ENCODE measurements at regions not wholly inside any gene's neighbourhood (a gene's known extent, or its start where the extent isn't known, plus 50 kb on each side); places are given as distances from the start of the nearest gene placed in this dataset.

DNA sequence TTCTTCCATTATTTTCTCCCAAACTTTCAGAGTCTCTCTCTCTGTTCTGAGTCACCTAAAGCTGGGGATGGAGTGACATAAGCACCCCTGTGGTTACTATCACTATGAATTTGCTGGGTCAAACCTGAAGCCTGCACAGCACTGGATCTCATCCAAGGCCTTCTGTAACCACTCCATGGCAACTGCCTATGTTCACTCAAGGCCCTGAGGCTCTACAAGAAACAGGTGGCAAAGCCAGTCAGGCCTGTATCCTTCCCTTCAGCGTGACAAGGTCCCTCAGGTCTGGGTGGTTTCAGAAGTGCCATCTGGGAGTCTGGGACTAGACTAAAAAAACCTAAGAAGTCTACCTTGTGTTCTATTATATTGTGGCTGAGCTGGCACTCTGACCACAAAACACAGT is 1278.8 kb upstream of the EYS start:
- Histone ChIP-seq H3K9ac (ENCODE audit: low read length) (no peak overlapping the region), H3K36me3 (ENCODE audit: control insufficient read depth, insufficient read depth, low read length, severe bottlenecking) (no peaks in the 10 kb centered on the region), H3K27me3 (replicated peaks; ENCODE audit: control insufficient read depth, insufficient read depth, low read length) (no peaks in the 10 kb centered on the region), H3K4me3 (ENCODE audit: low read length) (no peak overlapping the region), H3K9me3 (ENCODE audit: control insufficient read depth, low read length) (peaks cover 5% of the 10 kb centered on the region), H3K4me1 (ENCODE audit: control insufficient read depth, insufficient read depth, low read length) (no peaks in the 10 kb centered on the region)
- DNase-seq (ENCODE audit: low read depth): no peak

DNA sequence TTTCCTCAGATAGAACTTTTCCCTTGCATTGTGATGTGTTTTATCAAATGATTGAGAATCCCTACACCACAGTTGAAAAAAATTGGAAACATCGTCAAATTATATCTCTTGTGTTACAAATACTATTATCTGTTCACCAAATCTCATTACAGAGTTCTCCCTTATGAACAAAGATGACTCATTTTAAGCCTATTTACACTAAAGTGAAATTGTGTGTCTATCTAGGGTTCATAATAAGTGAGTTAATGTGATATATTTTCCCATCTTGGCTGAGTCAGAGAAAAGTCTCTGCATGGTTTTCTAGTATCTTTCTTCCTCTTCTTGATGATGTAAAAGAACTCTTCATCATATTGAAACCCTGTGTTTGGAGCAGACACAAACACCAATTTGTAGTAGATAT is 1263.3 kb upstream of the EYS start:
- no peaks in the 10 kb centered on the region for H3K36me3 ChIP-seq (ENCODE audit: control insufficient read depth, insufficient read depth, low read length, severe bottlenecking)
- no peak overlapping the region for H3K4me3 ChIP-seq (ENCODE audit: low read length)
- DNase-seq (ENCODE audit: low read depth): no peak
- no peak overlapping the region for H3K9ac ChIP-seq (ENCODE audit: low read length)
- H3K27me3 ChIP-seq (replicated peaks; ENCODE audit: control insufficient read depth, insufficient read depth, low read length): no peaks in the 10 kb centered on the region
- peaks cover 2% of the 10 kb centered on the region for H3K9me3 ChIP-seq (ENCODE audit: control insufficient read depth, low read length)
- no peaks in the 10 kb centered on the region for H3K4me1 ChIP-seq (ENCODE audit: control insufficient read depth, insufficient read depth, low read length)

DNA sequence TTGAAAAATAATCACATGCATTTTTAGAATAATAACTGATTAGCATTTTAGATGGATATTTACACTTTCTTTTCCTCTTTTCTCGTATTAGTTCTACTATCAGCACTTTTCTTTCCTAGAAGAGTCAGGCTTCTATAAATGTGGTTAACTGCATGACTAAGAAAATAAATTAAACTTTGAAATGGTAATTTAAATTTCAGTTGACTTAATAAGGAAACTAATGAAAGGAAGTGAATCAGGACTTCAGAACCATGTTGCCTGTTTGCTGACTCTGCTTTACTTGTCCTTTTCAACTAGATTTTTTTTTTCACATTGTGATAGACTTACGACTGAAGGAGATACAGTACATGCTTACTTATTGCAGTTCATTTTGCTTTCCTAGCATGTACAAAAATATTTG is 1258.2 kb upstream of the EYS start:
- Histone ChIP-seq H3K27me3 (replicated peaks; ENCODE audit: control insufficient read depth, insufficient read depth, low read length) (no peaks in the 10 kb centered on the region), H3K4me1 (ENCODE audit: control insufficient read depth, insufficient read depth, low read length) (no peaks in the 10 kb centered on the region), H3K36me3 (ENCODE audit: control insufficient read depth, insufficient read depth, low read length, severe bottlenecking) (no peaks in the 10 kb centered on the region), H3K9me3 (ENCODE audit: control insufficient read depth, low read length) (peaks cover 2% of the 10 kb centered on the region), H3K9ac (ENCODE audit: low read length) (no peak overlapping the region), H3K4me3 (ENCODE audit: low read length) (no peak overlapping the region)
- DNase-seq (ENCODE audit: low read depth): no peak

DNA sequence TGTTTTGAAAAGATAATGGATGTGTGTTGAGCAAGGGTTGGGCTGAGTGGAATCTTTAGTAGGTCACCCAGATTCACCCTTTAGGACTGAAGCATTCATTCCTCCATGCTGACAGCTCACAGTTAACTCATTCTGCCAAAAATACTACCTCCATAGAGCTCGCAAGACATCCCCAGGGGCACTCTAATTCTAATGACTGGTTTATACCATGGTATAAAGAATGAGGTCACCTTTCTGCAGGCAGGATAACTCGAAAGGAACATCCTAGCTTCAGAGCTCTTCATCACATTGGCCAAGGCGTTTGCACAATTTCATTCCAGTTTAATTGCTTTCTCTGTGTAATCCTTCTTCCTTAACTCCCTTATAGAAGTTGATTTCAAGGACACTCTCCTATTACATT is 1257.2 kb upstream of the EYS start:
- H3K4me3 ChIP-seq (ENCODE audit: low read length): no peak overlapping the region
- no peaks in the 10 kb centered on the region for H3K36me3 ChIP-seq (ENCODE audit: control insufficient read depth, insufficient read depth, low read length, severe bottlenecking)
- peaks cover 2% of the 10 kb centered on the region for H3K9me3 ChIP-seq (ENCODE audit: control insufficient read depth, low read length)
- H3K4me1 ChIP-seq (ENCODE audit: control insufficient read depth, insufficient read depth, low read length): no peaks in the 10 kb centered on the region
- no peak overlapping the region for H3K9ac ChIP-seq (ENCODE audit: low read length)
- DNase-seq (ENCODE audit: low read depth): no peak
- H3K27me3 ChIP-seq (replicated peaks; ENCODE audit: control insufficient read depth, insufficient read depth, low read length): no peaks in the 10 kb centered on the region

DNA sequence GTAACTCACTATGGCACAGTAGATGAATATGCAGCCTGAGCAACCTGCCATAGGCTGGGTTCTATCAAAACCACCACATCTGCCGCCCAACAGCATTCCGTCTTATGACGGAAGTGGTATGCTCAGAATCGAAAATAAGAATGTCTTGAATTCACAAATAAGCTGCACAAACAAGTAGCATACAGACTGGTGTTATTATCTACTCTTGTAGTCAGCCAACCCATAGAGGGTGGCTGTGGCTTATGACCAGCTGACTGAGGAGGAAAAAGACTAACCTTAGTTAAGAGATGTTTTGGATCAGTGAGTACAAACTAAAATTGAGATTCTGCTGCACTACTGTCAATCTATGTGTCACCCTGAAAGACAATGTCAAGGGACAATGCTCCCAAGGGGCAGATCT is 1255.1 kb upstream of the EYS start:
- no peaks in the 10 kb centered on the region for H3K9me3 ChIP-seq (ENCODE audit: control insufficient read depth, low read length)
- no peaks in the 10 kb centered on the region for H3K4me1 ChIP-seq (ENCODE audit: control insufficient read depth, insufficient read depth, low read length)
- H3K27me3 ChIP-seq (replicated peaks; ENCODE audit: control insufficient read depth, insufficient read depth, low read length): no peaks in the 10 kb centered on the region
- no peak for DNase-seq (ENCODE audit: low read depth)
- no peak overlapping the region for H3K9ac ChIP-seq (ENCODE audit: low read length)
- H3K4me3 ChIP-seq (ENCODE audit: low read length): no peak overlapping the region
- no peaks in the 10 kb centered on the region for H3K36me3 ChIP-seq (ENCODE audit: control insufficient read depth, insufficient read depth, low read length, severe bottlenecking)

DNA sequence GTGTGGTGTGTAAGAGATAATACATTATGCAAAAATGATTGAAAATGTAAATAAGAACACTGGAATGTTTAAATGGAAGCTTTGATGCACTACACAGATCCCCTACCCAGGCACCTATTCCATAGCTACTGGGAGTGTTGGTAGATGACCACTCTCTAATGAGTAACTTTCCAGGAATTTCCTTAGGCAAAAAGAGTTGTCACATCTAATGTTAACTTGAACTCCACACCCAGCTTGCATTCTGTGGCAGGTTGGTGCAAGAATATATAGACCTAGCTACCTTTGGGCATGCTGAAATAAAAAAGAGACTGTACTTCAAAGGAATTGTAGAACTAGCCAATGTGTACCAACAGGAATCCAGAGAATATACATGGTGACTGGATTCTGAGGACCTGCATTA is 1254.2 kb upstream of the EYS start:
- no peaks in the 10 kb centered on the region for H3K4me1 ChIP-seq (ENCODE audit: control insufficient read depth, insufficient read depth, low read length)
- no peak overlapping the region for H3K9ac ChIP-seq (ENCODE audit: low read length)
- no peaks in the 10 kb centered on the region for H3K27me3 ChIP-seq (replicated peaks; ENCODE audit: control insufficient read depth, insufficient read depth, low read length)
- no peaks in the 10 kb centered on the region for H3K36me3 ChIP-seq (ENCODE audit: control insufficient read depth, insufficient read depth, low read length, severe bottlenecking)
- H3K4me3 ChIP-seq (ENCODE audit: low read length): no peak overlapping the region
- H3K9me3 ChIP-seq (ENCODE audit: control insufficient read depth, low read length): no peaks in the 10 kb centered on the region
- no peak for DNase-seq (ENCODE audit: low read depth)

DNA sequence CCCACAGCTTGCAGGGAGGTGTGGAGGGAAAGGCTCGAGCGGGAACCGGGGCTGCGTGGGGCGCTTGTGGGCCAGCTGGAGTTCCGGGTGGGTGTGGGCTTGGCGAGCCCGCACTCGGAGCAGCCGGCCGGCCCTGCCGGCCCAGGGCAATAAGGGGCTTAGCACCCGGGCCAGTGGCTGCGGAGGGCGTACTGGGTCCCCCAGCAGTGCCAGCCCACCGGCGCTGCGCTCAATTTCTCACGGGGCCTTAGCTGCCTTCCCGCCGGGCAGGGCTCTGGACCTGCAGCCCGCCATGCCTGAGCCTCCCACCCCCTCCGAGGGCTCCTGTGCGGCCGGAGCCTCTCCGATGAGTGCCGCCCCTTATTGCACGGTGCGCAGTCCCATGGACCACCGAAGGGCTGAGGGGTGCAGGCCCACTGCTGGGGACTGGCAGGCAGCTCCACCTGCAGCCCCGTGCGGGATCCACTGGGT is 1242.2 kb upstream of the EYS start:
- Histone ChIP-seq H3K9me3 (ENCODE audit: control insufficient read depth, low read length) (no peaks in the 10 kb centered on the region), H3K4me1 (ENCODE audit: control insufficient read depth, insufficient read depth, low read length) (no peaks in the 10 kb centered on the region), H3K4me3 (ENCODE audit: low read length) (no peak overlapping the region), H3K9ac (ENCODE audit: low read length) (no peak overlapping the region), H3K36me3 (ENCODE audit: control insufficient read depth, insufficient read depth, low read length, severe bottlenecking) (no peaks in the 10 kb centered on the region), H3K27me3 (replicated peaks; ENCODE audit: control insufficient read depth, insufficient read depth, low read length) (no peaks in the 10 kb centered on the region)
- no peak for DNase-seq (ENCODE audit: low read depth)

DNA sequence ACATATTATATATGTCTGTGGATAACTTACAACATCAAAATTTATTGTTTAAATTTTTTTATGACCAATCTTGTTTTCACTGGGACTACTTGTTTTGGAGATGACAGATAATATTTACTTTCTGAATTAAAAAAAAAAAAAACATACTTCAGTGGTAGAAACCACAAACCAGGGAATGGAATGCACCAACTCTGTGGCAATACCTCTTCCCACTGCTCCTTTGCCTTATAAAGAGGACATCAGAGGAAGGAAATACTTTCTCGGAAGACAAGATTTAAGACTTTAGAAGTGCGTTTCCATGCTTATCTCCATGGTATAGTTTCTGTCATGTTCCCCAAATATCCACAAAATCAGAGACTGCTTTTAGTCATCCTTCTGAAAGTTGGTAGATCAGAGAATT is 1241.1 kb upstream of the EYS start:
- H3K27me3 ChIP-seq (replicated peaks; ENCODE audit: control insufficient read depth, insufficient read depth, low read length): no peaks in the 10 kb centered on the region

DNA sequence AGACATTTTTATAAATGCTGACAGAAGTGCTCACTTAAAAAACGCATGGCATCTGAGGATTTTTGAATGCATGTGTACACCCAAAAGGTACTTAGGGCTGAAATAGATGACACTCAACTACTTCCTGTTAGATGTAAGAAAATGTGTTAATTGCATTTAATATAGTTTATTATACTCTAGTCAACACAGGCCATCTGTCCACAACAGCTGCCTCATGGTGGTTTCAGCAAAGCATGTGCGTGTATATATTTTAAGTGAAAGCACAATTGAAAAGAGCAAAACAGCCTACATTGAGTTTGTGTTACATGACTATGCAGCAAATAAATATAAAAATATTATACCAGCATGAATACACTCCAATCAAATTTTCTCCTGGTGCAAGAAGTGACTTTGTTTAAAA is 1233.0 kb upstream of the EYS start:
- Histone ChIP-seq H3K9me3 (ENCODE audit: control insufficient read depth, low read length) (no peaks in the 10 kb centered on the region), H3K36me3 (ENCODE audit: control insufficient read depth, insufficient read depth, low read length, severe bottlenecking) (no peaks in the 10 kb centered on the region), H3K4me1 (ENCODE audit: control insufficient read depth, insufficient read depth, low read length) (no peaks in the 10 kb centered on the region), H3K9ac (ENCODE audit: low read length) (no peak overlapping the region), H3K27me3 (replicated peaks; ENCODE audit: control insufficient read depth, insufficient read depth, low read length) (no peaks in the 10 kb centered on the region), H3K4me3 (ENCODE audit: low read length) (no peak overlapping the region)
- no peak for DNase-seq (ENCODE audit: low read depth)

More for the DNA sequence above, 1241.1 kb upstream of the EYS start:
- Histone ChIP-seq H3K4me3 (ENCODE audit: low read length) (no peak overlapping the region), H3K36me3 (ENCODE audit: control insufficient read depth, insufficient read depth, low read length, severe bottlenecking) (no peaks in the 10 kb centered on the region), H3K9ac (ENCODE audit: low read length) (no peak overlapping the region), H3K9me3 (ENCODE audit: control insufficient read depth, low read length) (no peaks in the 10 kb centered on the region), H3K4me1 (ENCODE audit: control insufficient read depth, insufficient read depth, low read length) (no peaks in the 10 kb centered on the region)
- DNase-seq (ENCODE audit: low read depth): peak; percentile 7

DNA sequence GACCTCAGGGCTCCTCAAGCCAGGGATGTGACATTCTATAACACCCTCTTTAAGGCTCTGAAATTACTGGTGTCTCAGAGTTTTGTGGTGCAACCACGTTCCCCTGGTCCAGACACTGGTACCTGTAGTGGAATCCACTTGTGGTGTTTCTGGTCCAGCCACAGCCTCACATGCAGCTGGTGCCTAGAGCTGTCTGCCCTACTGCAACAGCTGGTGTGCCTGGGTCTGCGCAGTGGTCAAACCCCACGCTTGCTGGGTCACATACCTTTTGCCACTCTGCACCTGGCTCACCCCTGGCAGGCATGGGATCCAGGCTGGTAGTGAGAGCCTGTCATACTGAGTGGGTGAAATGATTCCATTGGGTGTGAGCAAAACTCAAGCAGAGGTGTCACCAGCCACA is 1230.2 kb upstream of the EYS start:
- DNase-seq (ENCODE audit: low read depth): no peak
- Histone ChIP-seq H3K36me3 (ENCODE audit: control insufficient read depth, insufficient read depth, low read length, severe bottlenecking) (no peaks in the 10 kb centered on the region), H3K9me3 (ENCODE audit: control insufficient read depth, low read length) (no peaks in the 10 kb centered on the region), H3K9ac (ENCODE audit: low read length) (no peak overlapping the region), H3K27me3 (replicated peaks; ENCODE audit: control insufficient read depth, insufficient read depth, low read length) (no peaks in the 10 kb centered on the region), H3K4me1 (ENCODE audit: control insufficient read depth, insufficient read depth, low read length) (peaks cover 5% of the 10 kb centered on the region), H3K4me3 (ENCODE audit: low read length) (no peak overlapping the region)

DNA sequence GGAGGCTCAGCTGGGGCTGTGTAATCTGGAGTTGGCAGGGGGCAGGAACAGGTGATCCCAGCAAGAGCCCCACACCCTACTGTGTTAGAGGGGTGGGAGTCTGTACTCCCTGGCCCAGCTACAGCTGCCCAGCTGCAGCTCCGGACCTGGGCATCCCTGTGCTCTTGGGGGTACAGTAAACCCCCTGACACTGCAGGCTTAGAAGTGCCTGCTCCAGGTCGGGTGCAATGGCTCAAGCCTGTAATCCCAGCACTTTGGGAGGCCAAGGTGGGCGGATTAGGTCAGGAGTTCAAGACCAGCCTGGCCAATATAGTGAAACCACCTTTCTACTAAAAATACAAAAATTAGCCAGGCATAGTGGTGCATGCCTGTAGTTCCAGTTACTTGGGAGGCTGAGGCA is 1228.6 kb upstream of the EYS start:
- Histone ChIP-seq H3K36me3 (ENCODE audit: control insufficient read depth, insufficient read depth, low read length, severe bottlenecking) (no peaks in the 10 kb centered on the region), H3K9me3 (ENCODE audit: control insufficient read depth, low read length) (no peaks in the 10 kb centered on the region), H3K4me3 (ENCODE audit: low read length) (no peak overlapping the region), H3K9ac (ENCODE audit: low read length) (no peak overlapping the region), H3K4me1 (ENCODE audit: control insufficient read depth, insufficient read depth, low read length) (peaks cover 10% of the 10 kb centered on the region), H3K27me3 (replicated peaks; ENCODE audit: control insufficient read depth, insufficient read depth, low read length) (no peaks in the 10 kb centered on the region)
- no peak for DNase-seq (ENCODE audit: low read depth)

DNA sequence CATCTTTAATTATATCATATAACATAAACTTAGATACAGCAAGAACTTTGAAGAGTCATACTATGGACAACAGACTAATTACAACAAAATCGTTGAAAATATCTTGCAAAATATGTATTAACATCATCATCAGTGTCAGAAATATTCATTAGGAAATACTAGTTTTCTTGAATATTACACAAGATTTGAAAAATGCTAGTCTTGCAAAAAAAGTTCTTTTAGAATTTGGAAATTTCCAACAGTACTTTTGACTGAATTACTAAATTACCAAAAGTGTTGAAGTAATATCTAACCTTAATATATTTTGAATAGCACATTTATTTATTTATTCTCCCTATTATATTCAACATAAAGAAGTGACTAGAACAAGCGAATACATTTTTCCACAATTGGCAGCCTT is 1224.8 kb upstream of the EYS start:
- Histone ChIP-seq H3K4me3 (ENCODE audit: low read length) (no peak overlapping the region), H3K27me3 (replicated peaks; ENCODE audit: control insufficient read depth, insufficient read depth, low read length) (no peaks in the 10 kb centered on the region), H3K36me3 (ENCODE audit: control insufficient read depth, insufficient read depth, low read length, severe bottlenecking) (no peaks in the 10 kb centered on the region), H3K9me3 (ENCODE audit: control insufficient read depth, low read length) (no peaks in the 10 kb centered on the region), H3K9ac (ENCODE audit: low read length) (no peak overlapping the region), H3K4me1 (ENCODE audit: control insufficient read depth, insufficient read depth, low read length) (peaks cover 10% of the 10 kb centered on the region)
- no peak for DNase-seq (ENCODE audit: low read depth)
